Head of caudate nucleus (tissue), 42 donors: ENCODE measurements at regions not wholly inside any gene's neighbourhood (a gene's known extent, or its start where the extent isn't known, plus 50 kb on each side); places are given as distances from the start of the nearest gene placed in this dataset.
A peak's percentile ranks its signal among the peaks of the same experiment; 100 is the strongest.
"Not testable (repeated sequence)": the region's sequence is repeated elsewhere in the genome, so short reads cannot be mapped to it uniquely, and the experiment has no call there.

Experiments used
- DNase-seq, 42 donors: peaks; one replicate each; pipeline versions ENCODE4 v3.0.0 to v3.0.0-alpha.2; 2020 to 2021; ENCODE audit warnings: mixed read lengths in 7 of 42
- intact Hi-C: fragments of 100-400 bp; cut with DNase I; formaldehyde crosslinking; loops from one replicate; pipeline ENCODE4 v1.15.0; 2022

GRCh38 chr7:15829691-15830090 lies 143.2 kb upstream of the MEOX2 start:
- DNase-seq, result no peak
- intact Hi-C loops, result no loop called here

GRCh38 chr7:15828881-15829280 lies 142.4 kb upstream of the MEOX2 start:
- DNase-seq, result no peak
- intact Hi-C loops, result no loop called here

GRCh38 chr7:15821484-15822427 lies 135.3 kb upstream of the MEOX2 start:
- DNase-seq, result no peak
- intact Hi-C loops, result no loop called here

- DNase-seq, result no peak
- intact Hi-C loops, result no loop called here
These were observed 133.8 kb upstream of the MEOX2 start for GRCh38 chr7:15820319-15820718.

GRCh38 chr7:15816835-15817426 lies 130.4 kb upstream of the MEOX2 start:
- no peak for DNase-seq
- intact Hi-C loops, result no loop called here

GRCh38 chr7:15813448-15813847 lies 127.0 kb upstream of the MEOX2 start:
- intact Hi-C loops, result no loop called here

GRCh38 chr7:15810383-15810782 lies 123.9 kb upstream of the MEOX2 start:
- intact Hi-C loops, DNase-seq: not testable (repeated sequence)

More at GRCh38 chr7:15813448-15813847, 127.0 kb upstream of the MEOX2 start:
- no peak for DNase-seq

- intact Hi-C loops, DNase-seq: not testable (repeated sequence)
These were observed 123.5 kb upstream of the MEOX2 start for GRCh38 chr7:15809936-15810335.

GRCh38 chr7:15805891-15806290 lies 119.4 kb upstream of the MEOX2 start:
- no peak for DNase-seq
- intact Hi-C loops, result no loop called here

GRCh38 chr7:15802425-15802824 lies 115.9 kb upstream of the MEOX2 start:
- intact Hi-C loops, result no loop called here
- no peak for DNase-seq

- no peak for DNase-seq
- intact Hi-C loops, result no loop called here
These were observed 115.1 kb upstream of the MEOX2 start for GRCh38 chr7:15801551-15801950.

GRCh38 chr7:15801041-15801440 lies 114.6 kb upstream of the MEOX2 start:
- intact Hi-C loops, result no loop called here

GRCh38 chr7:15798081-15798480 lies 111.6 kb upstream of the MEOX2 start:
- DNase-seq, result no peak
- intact Hi-C loops, result no loop called here

More at GRCh38 chr7:15801041-15801440, 114.6 kb upstream of the MEOX2 start:
- DNase-seq, result no peak

GRCh38 chr7:15795393-15795792 lies 108.9 kb upstream of the MEOX2 start:
- intact Hi-C loops, result no loop called here
- DNase-seq, result no peak

- intact Hi-C loops, result no loop called here
- DNase-seq, result no peak
These were observed 108.3 kb upstream of the MEOX2 start for GRCh38 chr7:15794801-15795200.

GRCh38 chr7:15784694-15785030 lies 98.2 kb upstream of the MEOX2 start:
- intact Hi-C loops, result no loop called here
- no peak for DNase-seq

GRCh38 chr7:15783987-15784693 lies 97.7 kb upstream of the MEOX2 start:
- intact Hi-C loops, result no loop called here

GRCh38 chr7:15782656-15783055 lies 96.2 kb upstream of the MEOX2 start:
- intact Hi-C loops, result no loop called here

More at GRCh38 chr7:15783987-15784693, 97.7 kb upstream of the MEOX2 start:
- peak in 25 of 42 donors; percentile 6 to 61 (median 30) for DNase-seq

GRCh38 chr7:15781944-15782343 lies 95.5 kb upstream of the MEOX2 start:
- DNase-seq, result no peak
- intact Hi-C loops, result no loop called here

More at GRCh38 chr7:15782656-15783055, 96.2 kb upstream of the MEOX2 start:
- DNase-seq, result no peak

GRCh38 chr7:15780271-15780670 lies 93.8 kb upstream of the MEOX2 start:
- no peak for DNase-seq
- intact Hi-C loops, result no loop called here
